Keratinocyte (primary cell): ENCODE measurements at regions not wholly inside any gene's neighbourhood (a gene's known extent, or its start where the extent isn't known, plus 50 kb on each side); places are given as distances from the start of the nearest gene placed in this dataset.
"Not testable (repeated sequence)": the region's sequence is repeated elsewhere in the genome, so short reads cannot be mapped to it uniquely, and the experiment has no call there.

Experiments
- DNase-seq: peaks from one replicate; pipeline ENCODE4 v3.0.0-alpha.2; 2011; ENCODE audit warnings: low read depth, missing footprints, low spot score
- FAIRE-seq: peaks from 2 replicates; lab custom pipeline; 2011; peaks lifted over from hg19 to GRCh38; lab: Jason Lieb, UNC
- H2AFZ ChIP-seq: 2 replicates; pipeline ENCODE4 v1.6.0; 2012; ENCODE audit warnings: low read length, control low read depth, inconsistent platforms; ENCODE audit not compliant: control insufficient read depth
- H3K27ac ChIP-seq: 2 replicates; pipeline ENCODE4 v1.5.1; 2011; ENCODE audit warnings: low read length; ENCODE audit not compliant: control insufficient read depth, insufficient read depth
- H3K27me3 ChIP-seq: 3 replicates; pipeline ENCODE4 v1.6.0; 2011; ENCODE audit warnings: low read length; ENCODE audit not compliant: control insufficient read depth, insufficient read depth; ENCODE audit errors: extremely low read depth
- H3K36me3 ChIP-seq, 2 experiments: 2 replicates in 1 of 2; 3 replicates in 1 of 2; pipeline ENCODE4 v1.5.1; 2011; ENCODE audit warnings: low read length in 2 of 2, mild to moderate bottlenecking in 1 of 2; ENCODE audit not compliant: control insufficient read depth in 2 of 2, insufficient read depth in 2 of 2; ENCODE audit errors: extremely low read depth in 1 of 2
- H3K4me1 ChIP-seq: 3 replicates; pipeline ENCODE4 v1.5.1; 2011; ENCODE audit warnings: low read length; ENCODE audit not compliant: control insufficient read depth, insufficient read depth; ENCODE audit errors: extremely low read depth
- H3K4me2 ChIP-seq: 3 replicates; pipeline ENCODE4 v1.6.0; 2011; ENCODE audit warnings: low read depth, low read length; ENCODE audit not compliant: control insufficient read depth, insufficient read depth; ENCODE audit errors: extremely low read depth
- H3K4me3 ChIP-seq, 3 experiments: fragments of 200-600 bp in 1 of 3; sonication (generic) in 1 of 3; 2 replicates in 2 of 3; 3 replicates in 1 of 3; pipeline ENCODE4 v1.5.1; 2011 to 2016; ENCODE audit warnings: low read length in 3 of 3, mild to moderate bottlenecking in 3 of 3, control low read depth in 2 of 3, inconsistent platforms in 1 of 3, low read depth in 1 of 3, mixed read lengths in 1 of 3, mixed run types in 1 of 3, moderate library complexity in 1 of 3; ENCODE audit not compliant: control insufficient read depth in 2 of 3, insufficient read depth in 2 of 3; ENCODE audit errors: extremely low read depth in 1 of 3
- H3K79me2 ChIP-seq: 2 replicates; pipeline ENCODE4 v1.6.0; 2012; ENCODE audit warnings: low read length; ENCODE audit not compliant: control insufficient read depth, insufficient read depth
- H3K9ac ChIP-seq: 3 replicates; pipeline ENCODE4 v1.6.0; 2011; ENCODE audit warnings: low read length; ENCODE audit not compliant: control insufficient read depth, insufficient read depth; ENCODE audit errors: extremely low read depth
- H3K9me1 ChIP-seq: 3 replicates; pipeline ENCODE4 v1.6.0; 2011; ENCODE audit warnings: low read length; ENCODE audit not compliant: control insufficient read depth, insufficient read depth; ENCODE audit errors: extremely low read depth
- H3K9me3 ChIP-seq: 2 replicates; pipeline ENCODE4 v1.5.1; 2012; ENCODE audit warnings: low read depth, low read length; ENCODE audit not compliant: control insufficient read depth
- H4K20me1 ChIP-seq: 3 replicates; pipeline ENCODE4 v1.6.0; 2011; ENCODE audit warnings: low read length; ENCODE audit not compliant: control insufficient read depth, insufficient read depth; ENCODE audit errors: extremely low read depth
- EZH2 ChIP-seq: IDR thresholded peaks from one replicate; pipeline ENCODE4 v1.6.1; 2012; ENCODE audit warnings: inconsistent platforms, mild to moderate bottlenecking, low read length, moderate library complexity
- dilution Hi-C: fragments of 300-500 bp; cut with MboI; formaldehyde crosslinking; loops from one replicate; pipeline ENCODE4 v1.7.0; 2020; ENCODE audit warnings: low sequenced_read_pairs; ENCODE audit not compliant: extremely low pct_ligation_motif_present
- TF ChIP-seq, protein P1 (sequence below), 3 experiments: IDR thresholded peaks in 1 of 3; conservative IDR thresholded peaks in 1 of 3; optimal IDR thresholded peaks in 1 of 3; 2 replicates in 2 of 3; 3 replicates in 1 of 3; pipeline versions ENCODE3 to v1.5.1; 2011; ENCODE audit warnings: low read length in 3 of 3, mild to moderate bottlenecking in 3 of 3, moderate library complexity in 2 of 3, control low read depth in 1 of 3, inconsistent platforms in 1 of 3; ENCODE audit not compliant: insufficient read depth in 2 of 3; ENCODE audit errors: extremely low read depth in 1 of 3

DNA sequence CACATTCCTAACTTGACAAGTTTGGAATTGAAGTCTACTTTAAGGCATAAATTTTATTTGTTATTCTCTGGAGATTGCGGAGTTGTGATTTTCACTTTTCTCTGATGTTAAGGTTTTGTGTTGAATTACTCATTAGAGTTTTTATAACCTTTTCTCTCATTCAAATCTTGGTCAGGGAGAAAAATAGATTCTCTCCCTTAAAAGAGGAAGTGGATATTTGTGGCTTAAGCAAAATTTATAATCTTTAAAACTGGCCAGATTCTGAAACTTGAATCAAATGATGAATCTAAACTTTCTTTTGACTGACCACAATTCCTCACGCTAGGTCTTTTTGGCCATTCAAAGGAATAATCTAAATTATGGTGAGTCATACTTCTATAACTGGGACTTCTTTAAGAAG is 361.4 kb downstream of the TEX13C start:
- H3K4me2 ChIP-seq: no peak overlapping the region
- H2AFZ ChIP-seq: no peak overlapping the region
- no peaks in the 10 kb centered on the region for H3K27me3 ChIP-seq
- FAIRE-seq (no peak), DNase-seq (no peak)
- H3K4me1 ChIP-seq: no peaks in the 10 kb centered on the region
- no peak overlapping the region for H3K27ac ChIP-seq
- H3K9me1 ChIP-seq: no peaks in the 10 kb centered on the region
- no peak overlapping the region for H3K9ac ChIP-seq
- dilution Hi-C loops: no loop called here
- H3K36me3 ChIP-seq: no peaks in the 10 kb centered on the region
- TF ChIP-seq, protein P1, sequence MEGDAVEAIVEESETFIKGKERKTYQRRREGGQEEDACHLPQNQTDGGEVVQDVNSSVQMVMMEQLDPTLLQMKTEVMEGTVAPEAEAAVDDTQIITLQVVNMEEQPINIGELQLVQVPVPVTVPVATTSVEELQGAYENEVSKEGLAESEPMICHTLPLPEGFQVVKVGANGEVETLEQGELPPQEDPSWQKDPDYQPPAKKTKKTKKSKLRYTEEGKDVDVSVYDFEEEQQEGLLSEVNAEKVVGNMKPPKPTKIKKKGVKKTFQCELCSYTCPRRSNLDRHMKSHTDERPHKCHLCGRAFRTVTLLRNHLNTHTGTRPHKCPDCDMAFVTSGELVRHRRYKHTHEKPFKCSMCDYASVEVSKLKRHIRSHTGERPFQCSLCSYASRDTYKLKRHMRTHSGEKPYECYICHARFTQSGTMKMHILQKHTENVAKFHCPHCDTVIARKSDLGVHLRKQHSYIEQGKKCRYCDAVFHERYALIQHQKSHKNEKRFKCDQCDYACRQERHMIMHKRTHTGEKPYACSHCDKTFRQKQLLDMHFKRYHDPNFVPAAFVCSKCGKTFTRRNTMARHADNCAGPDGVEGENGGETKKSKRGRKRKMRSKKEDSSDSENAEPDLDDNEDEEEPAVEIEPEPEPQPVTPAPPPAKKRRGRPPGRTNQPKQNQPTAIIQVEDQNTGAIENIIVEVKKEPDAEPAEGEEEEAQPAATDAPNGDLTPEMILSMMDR (optimal IDR thresholded peaks at IDR 0.05 in 1 of 3, IDR thresholded peaks at IDR 0.05 in 1 of 3, conservative IDR thresholded peaks at IDR 0.05 in 1 of 3; ENCODE audit: extremely low read depth in 1 of 3, insufficient read depth in 2 of 3, low read length in 3 of 3): no peak
- TF ChIP-seq EZH2: no peak
- H3K4me3 ChIP-seq: no peak overlapping the region
- no peaks in the 10 kb centered on the region for H3K9me3 ChIP-seq
- H3K79me2 ChIP-seq: no peaks in the 10 kb centered on the region
- no peaks in the 10 kb centered on the region for H4K20me1 ChIP-seq

DNA sequence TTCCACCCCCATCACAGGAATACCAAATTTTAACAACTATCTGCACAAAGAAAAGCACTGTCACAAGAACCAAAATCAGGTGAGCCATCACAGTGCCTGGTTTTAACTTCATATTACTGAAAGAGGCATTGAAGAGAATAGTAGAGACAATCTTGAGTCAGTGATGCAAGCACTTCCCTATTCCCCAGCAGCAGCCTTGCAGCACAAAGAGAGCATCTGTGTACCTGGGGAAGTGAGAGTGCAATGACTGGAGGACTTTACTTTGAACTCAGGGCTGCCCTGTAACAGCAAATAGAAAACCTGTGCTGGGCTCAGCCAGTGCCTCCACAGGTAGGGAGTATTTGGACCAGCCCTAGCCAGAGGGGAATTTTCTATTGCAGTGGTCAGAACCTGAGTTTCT is 361.8 kb downstream of the TEX13C start:
- Histone ChIP-seq H3K27me3 (no peaks in the 10 kb centered on the region), H3K27ac (no peak overlapping the region), H4K20me1 (no peaks in the 10 kb centered on the region), H3K4me2 (no peak overlapping the region), H3K9me3 (no peaks in the 10 kb centered on the region), H3K9ac (no peak overlapping the region), H3K79me2 (no peaks in the 10 kb centered on the region), H3K4me3 (no peak overlapping the region), H3K36me3 (no peaks in the 10 kb centered on the region), H3K4me1 (no peaks in the 10 kb centered on the region), H2AFZ (no peak overlapping the region), H3K9me1 (no peaks in the 10 kb centered on the region)
- TF ChIP-seq, protein P1 (optimal IDR thresholded peaks at IDR 0.05 in 1 of 3, IDR thresholded peaks at IDR 0.05 in 1 of 3, conservative IDR thresholded peaks at IDR 0.05 in 1 of 3; ENCODE audit: extremely low read depth in 1 of 3, insufficient read depth in 2 of 3, low read length in 3 of 3): no peak
- TF ChIP-seq EZH2: no peak
- no peak for DNase-seq
- dilution Hi-C loops: no loop called here
- no peak for FAIRE-seq

DNA sequence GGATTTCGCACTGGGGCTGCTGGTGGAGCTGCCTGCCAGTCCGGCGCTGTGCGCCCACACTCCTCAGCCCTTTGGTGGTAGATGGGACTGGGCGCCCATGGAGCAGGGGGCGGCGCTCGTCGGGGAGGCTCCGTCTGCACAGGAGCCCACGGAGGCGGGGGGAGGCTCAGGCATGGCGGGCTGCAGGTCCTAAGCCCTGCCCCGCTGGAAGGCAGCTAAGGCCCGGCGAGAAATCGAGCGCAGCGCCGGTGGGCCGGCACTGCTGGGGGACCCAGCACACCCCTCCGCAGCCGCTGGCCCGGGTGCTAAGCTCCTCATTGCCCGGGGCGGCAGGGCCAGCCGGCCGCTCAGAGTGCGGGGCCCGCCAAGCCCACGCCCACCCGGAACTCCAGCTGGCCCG is 370.9 kb downstream of the TEX13C start:
- H4K20me1 ChIP-seq, H3K4me3 ChIP-seq, H3K27me3 ChIP-seq, H3K4me1 ChIP-seq, dilution Hi-C loops, H3K27ac ChIP-seq, H3K9me1 ChIP-seq, H3K9ac ChIP-seq, DNase-seq, H2AFZ ChIP-seq, H3K36me3 ChIP-seq, FAIRE-seq, H3K4me2 ChIP-seq, H3K79me2 ChIP-seq, H3K9me3 ChIP-seq: not testable (repeated sequence)
